Transverse colon (tissue), 4 donors: ENCODE measurements at regions not wholly inside any gene's neighbourhood (a gene's known extent, or its start where the extent isn't known, plus 50 kb on each side); places are given as distances from the start of the nearest gene placed in this dataset.

Experiments
- DNase-seq: peaks from one replicate; pipeline ENCODE4 v3.0.0-alpha.2; 2019
- H3K27ac ChIP-seq, 4 donors: fragments of 200-600 bp; sonication (generic); 2 replicates each; pipeline ENCODE4 v1.5.1; 2016 to 2018; ENCODE audit warnings: inconsistent platforms in 4 of 4
- H3K27me3 ChIP-seq: fragments of 200-600 bp; sonication (generic); 2 replicates; pipeline ENCODE4 v1.5.1; 2017; ENCODE audit warnings: inconsistent platforms
- H3K36me3 ChIP-seq, 4 donors: fragments of 200-600 bp; sonication (generic); 2 replicates each; pipeline ENCODE4 v1.5.1; 2017 to 2019; ENCODE audit warnings: inconsistent platforms in 4 of 4
- H3K4me1 ChIP-seq, 4 donors: fragments of 200-600 bp; sonication (generic); 2 replicates each; pipeline ENCODE4 v1.5.1; 2017 to 2020; ENCODE audit warnings: inconsistent platforms in 4 of 4
- H3K4me3 ChIP-seq, 4 donors: fragments of 200-600 bp; sonication (generic); 1 replicate in 1 of 4; 2 replicates in 3 of 4; pipeline versions ENCODE4 v1.5.1 to v1.6.1; 2017 to 2019; ENCODE audit warnings: inconsistent platforms in 4 of 4
- H3K9me3 ChIP-seq, 2 donors: fragments of 200-600 bp; sonication (generic); 2 replicates each; pipeline ENCODE4 v1.5.1; 2017 to 2019; ENCODE audit warnings: inconsistent platforms in 2 of 2
- CTCF ChIP-seq, 5 experiments: fragments of 200-600 bp in 3 of 5; fragments of 450-650 bp in 2 of 5; sonication (generic) in 3 of 5; IDR thresholded peaks; 1 replicate in 2 of 5; 2 replicates in 3 of 5; pipeline ENCODE4 v1.5.1; 2016 to 2017; ENCODE audit warnings: antibody characterized with exemption in 5 of 5, inconsistent platforms in 3 of 5, mild to moderate bottlenecking in 2 of 5, moderate library complexity in 1 of 5
- EP300 ChIP-seq: sonication (generic); formaldehyde crosslinking; IDR thresholded peaks from one replicate; pipeline ENCODE4 v1.6.1; 2017; ENCODE audit warnings: antibody characterized with exemption, low read depth
- POLR2A ChIP-seq: fragments of 450-650 bp; IDR thresholded peaks from one replicate; pipeline ENCODE4 v1.6.1; 2016; ENCODE audit warnings: antibody characterized with exemption, mild to moderate bottlenecking, moderate library complexity
- POLR2AphosphoS5 ChIP-seq, 3 donors: sonication (generic); formaldehyde crosslinking; IDR thresholded peaks; one replicate each; pipeline ENCODE4 v1.6.1; 2016; ENCODE audit warnings: antibody characterized with exemption in 3 of 3
- WGBS, 2 donors: methylation state at CpG; one replicate each; pipeline ENCODE4 v1.1.5; 2018; ENCODE audit warnings: low coverage in 1 of 2; 5-methylcytosine and 5-hydroxymethylcytosine counted together
- in situ Hi-C, 4 donors: fragments of 200-750 bp; cut with MboI; loops; one replicate each; pipeline versions ENCODE4 v1.15.0 to v1.15.1; 2017; ENCODE audit warnings: low sequenced_read_pairs in 3 of 4, low pct_ligation_motif_present in 1 of 4, low pct_unique_long_range_greater_than_20kb in 1 of 4
- intact Hi-C: fragments of 100-400 bp; cut with DNase I; formaldehyde crosslinking; loops from one replicate; pipeline ENCODE4 v1.15.1; 2023; ENCODE audit warnings: low total_unique reads

DNA sequence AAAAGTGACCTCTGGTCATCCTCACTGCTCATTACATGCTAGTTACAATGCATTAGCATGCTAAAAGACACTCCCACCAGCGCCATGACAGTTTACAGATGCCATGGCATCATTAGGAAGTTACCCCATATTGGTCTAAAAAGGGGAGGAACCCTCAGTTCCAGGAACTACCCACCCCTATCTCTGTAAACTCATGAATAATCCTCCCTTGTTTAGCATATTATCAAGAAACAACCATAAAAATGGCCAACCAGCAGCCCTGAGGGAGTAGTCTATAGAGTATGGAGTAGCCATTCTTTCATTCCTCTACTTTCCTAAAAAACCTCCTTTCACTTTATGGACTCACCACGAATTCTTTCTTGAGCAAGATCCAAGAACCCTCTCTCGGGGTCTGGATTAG is 89.4 kb downstream of the ATPSCKMT start:
- TF ChIP-seq CTCF (IDR thresholded peaks at IDR 0.05) (no peak), POLR2AphosphoS5 (IDR thresholded peaks at IDR 0.05) (no peak), POLR2A (no peak), EP300 (no peak)
- H3K27ac ChIP-seq = no peak overlapping the region
- no peaks in the 10 kb centered on the region for H3K27me3 ChIP-seq
- no peak overlapping the region for H3K4me3 ChIP-seq
- no peaks in the 10 kb centered on the region for H3K9me3 ChIP-seq
- H3K36me3 ChIP-seq = no peaks in the 10 kb centered on the region
- in situ Hi-C loops = no loop called here
- no peaks in the 10 kb centered on the region for H3K4me1 ChIP-seq
- intact Hi-C loops = no loop called here
- DNase-seq = no peak
- WGBS, 2 donors = 72 to 85% methylated on average over 3 of the region's 3 CpGs

- H3K4me1 ChIP-seq = no peaks in the 10 kb centered on the region
- DNase-seq = no peak
- H3K27me3 ChIP-seq = no peaks in the 10 kb centered on the region
- in situ Hi-C loops = no loop called here
- intact Hi-C loops = no loop called here
- no peaks in the 10 kb centered on the region for H3K9me3 ChIP-seq
- H3K27ac ChIP-seq = no peak overlapping the region
- H3K4me3 ChIP-seq = no peak overlapping the region
- no peaks in the 10 kb centered on the region for H3K36me3 ChIP-seq
- no peak for TF ChIP-seq POLR2AphosphoS5 (IDR thresholded peaks at IDR 0.05)
- TF ChIP-seq POLR2A = no peak
- no peak for TF ChIP-seq EP300
- no peak for TF ChIP-seq CTCF (IDR thresholded peaks at IDR 0.05)
Measured at GRCh38 chr5:10158886-10159285, 90.8 kb downstream of the ATPSCKMT start.

- intact Hi-C loops = no loop called here
- TF ChIP-seq CTCF (IDR thresholded peaks at IDR 0.05) = no peak
- no peak for TF ChIP-seq POLR2AphosphoS5 (IDR thresholded peaks at IDR 0.05)
- TF ChIP-seq EP300 = no peak
- TF ChIP-seq POLR2A = no peak
- H3K4me1 ChIP-seq = no peaks in the 10 kb centered on the region
- H3K9me3 ChIP-seq = no peaks in the 10 kb centered on the region
- H3K36me3 ChIP-seq = no peaks in the 10 kb centered on the region
- 43% methylated on average over 3 of the region's 3 CpGs; no CpG with 5 or more reads in 1 of the 2 donors for WGBS, 2 donors
- DNase-seq = no peak
- no peaks in the 10 kb centered on the region for H3K27me3 ChIP-seq
- no peak overlapping the region for H3K27ac ChIP-seq
- in situ Hi-C loops = no loop called here
- H3K4me3 ChIP-seq = no peak overlapping the region
Measured at GRCh38 chr5:10157085-10157669, 92.5 kb downstream of the ATPSCKMT start.

- H3K4me3 ChIP-seq = no peak overlapping the region
- no peak for DNase-seq
- intact Hi-C loops (no loop called here), in situ Hi-C loops (no loop called here)
- no peaks in the 10 kb centered on the region for H3K4me1 ChIP-seq
- H3K9me3 ChIP-seq = no peaks in the 10 kb centered on the region
- H3K27ac ChIP-seq = no peak overlapping the region
- H3K36me3 ChIP-seq = no peaks in the 10 kb centered on the region
- H3K27me3 ChIP-seq = no peaks in the 10 kb centered on the region
- 58 to 75% methylated on average over 3 of the region's 3 CpGs for WGBS, 2 donors
- TF ChIP-seq POLR2AphosphoS5 (IDR thresholded peaks at IDR 0.05) (no peak), POLR2A (no peak)
Measured at GRCh38 chr5:10155897-10156667, 93.6 kb downstream of the ATPSCKMT start.
